ENCODE measurements at regions not wholly inside any gene's neighbourhood (a gene's known extent, or its start where the extent isn't known, plus 50 kb on each side); places are given as distances from the start of the nearest gene placed in this dataset.
"Not testable (repeated sequence)": the region's sequence is repeated elsewhere in the genome, so short reads cannot be mapped to it uniquely, and the experiment has no call there.

- not testable (repeated sequence) for TF ChIP-seq CTCF (IDR thresholded peaks at IDR 0.05); FOSL2 (IDR thresholded peaks at IDR 0.05; ENCODE audit: borderline replicate concordance, low read depth); PBX3 (IDR thresholded peaks at IDR 0.05)
These were observed 87.0 kb upstream of the NDST4 start for GRCh38 chr4:115200201-115201041.
